Transverse colon (tissue), 3 donors: ENCODE measurements at regions not wholly inside any gene's neighbourhood (a gene's known extent, or its start where the extent isn't known, plus 50 kb on each side); places are given as distances from the start of the nearest gene placed in this dataset.

ENCODE experiments used
- POLR2A ChIP-seq: fragments of 450-650 bp; IDR thresholded peaks from one replicate; pipeline ENCODE4 v1.6.1; 2016; ENCODE audit warnings: antibody characterized with exemption, mild to moderate bottlenecking, moderate library complexity
- TF ChIP-seq, protein P1 (sequence below), 5 experiments: fragments of 200-600 bp in 3 of 5; fragments of 450-650 bp in 2 of 5; sonication (generic) in 3 of 5; IDR thresholded peaks; 1 replicate in 2 of 5; 2 replicates in 3 of 5; pipeline ENCODE4 v1.5.1; 2016 to 2017; ENCODE audit warnings: antibody characterized with exemption in 5 of 5, inconsistent platforms in 3 of 5, mild to moderate bottlenecking in 2 of 5, moderate library complexity in 1 of 5

DNA sequence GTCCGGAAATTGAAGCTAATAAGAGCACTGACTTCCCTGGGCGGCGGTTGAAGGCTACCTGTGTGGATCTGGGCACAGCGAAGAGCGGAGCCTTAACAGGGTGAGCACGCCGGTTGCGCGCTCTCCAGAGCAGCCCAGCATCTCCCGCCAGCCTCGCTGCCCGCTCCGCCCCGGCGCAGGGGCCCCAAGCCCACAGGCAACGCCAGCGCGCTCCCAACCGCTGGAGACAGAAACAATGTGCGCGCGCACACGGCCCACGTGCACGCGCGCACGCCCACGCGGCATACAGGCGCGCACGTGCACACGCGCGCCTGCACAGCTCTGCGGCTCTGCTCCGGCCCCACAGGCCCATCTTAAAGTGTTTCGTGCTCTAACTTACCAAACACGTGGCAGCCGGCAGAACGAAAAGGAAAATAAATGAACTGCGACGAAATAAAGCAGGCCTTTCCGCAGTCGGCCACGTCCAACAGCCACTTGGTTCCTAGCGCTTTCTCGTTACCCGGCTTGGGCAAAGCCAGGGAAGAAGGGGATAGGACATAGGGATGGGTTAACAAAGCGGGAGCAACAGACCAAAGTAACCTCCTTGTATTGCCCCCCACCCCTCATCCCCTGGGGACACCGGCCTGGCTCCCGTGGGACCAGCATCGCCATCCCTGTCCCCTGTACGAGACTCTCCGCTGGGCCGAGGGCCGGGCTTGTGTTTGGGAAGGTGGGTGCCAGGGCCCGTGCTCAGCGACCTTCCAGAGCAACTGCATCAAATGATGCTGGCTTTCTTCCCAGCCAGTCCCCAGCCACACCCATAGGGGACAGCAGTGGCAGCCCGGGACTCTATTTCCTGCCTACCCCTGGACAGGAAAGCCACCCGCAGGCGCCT lies 203.7 kb downstream of the ABHD5 start:
- TF ChIP-seq POLR2A = no peak
- TF ChIP-seq, protein P1, sequence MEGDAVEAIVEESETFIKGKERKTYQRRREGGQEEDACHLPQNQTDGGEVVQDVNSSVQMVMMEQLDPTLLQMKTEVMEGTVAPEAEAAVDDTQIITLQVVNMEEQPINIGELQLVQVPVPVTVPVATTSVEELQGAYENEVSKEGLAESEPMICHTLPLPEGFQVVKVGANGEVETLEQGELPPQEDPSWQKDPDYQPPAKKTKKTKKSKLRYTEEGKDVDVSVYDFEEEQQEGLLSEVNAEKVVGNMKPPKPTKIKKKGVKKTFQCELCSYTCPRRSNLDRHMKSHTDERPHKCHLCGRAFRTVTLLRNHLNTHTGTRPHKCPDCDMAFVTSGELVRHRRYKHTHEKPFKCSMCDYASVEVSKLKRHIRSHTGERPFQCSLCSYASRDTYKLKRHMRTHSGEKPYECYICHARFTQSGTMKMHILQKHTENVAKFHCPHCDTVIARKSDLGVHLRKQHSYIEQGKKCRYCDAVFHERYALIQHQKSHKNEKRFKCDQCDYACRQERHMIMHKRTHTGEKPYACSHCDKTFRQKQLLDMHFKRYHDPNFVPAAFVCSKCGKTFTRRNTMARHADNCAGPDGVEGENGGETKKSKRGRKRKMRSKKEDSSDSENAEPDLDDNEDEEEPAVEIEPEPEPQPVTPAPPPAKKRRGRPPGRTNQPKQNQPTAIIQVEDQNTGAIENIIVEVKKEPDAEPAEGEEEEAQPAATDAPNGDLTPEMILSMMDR (IDR thresholded peaks at IDR 0.05) = no peak
